ENCODE measurements at regions not wholly inside any gene's neighbourhood (a gene's known extent, or its start where the extent isn't known, plus 50 kb on each side); places are given as distances from the start of the nearest gene placed in this dataset.

DNA sequence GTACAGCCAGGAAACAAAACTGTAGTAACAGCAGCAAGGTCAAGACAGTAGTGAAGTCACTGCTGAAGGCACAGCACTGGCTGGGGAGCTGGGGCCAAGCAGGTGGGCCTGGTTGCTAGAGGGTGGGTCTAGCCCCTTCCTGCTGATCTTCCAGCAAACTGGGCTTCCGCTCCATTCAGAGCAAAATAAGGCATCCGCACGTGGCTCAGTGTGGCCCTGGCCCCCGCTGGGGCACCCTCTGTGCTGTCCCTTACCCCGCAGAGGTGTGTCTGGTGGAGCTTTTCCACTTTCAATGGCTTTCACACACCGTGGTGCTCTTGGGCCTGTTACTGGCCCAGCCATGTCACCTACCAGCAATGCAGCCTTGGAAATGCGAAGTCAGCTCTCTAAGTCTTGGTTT is 162.4 kb upstream of the B3GAT1 start:
- H3K4me3 Mint-ChIP-seq, result no peak overlapping the region
- Histone ChIP-seq H3K14ac (ENCODE audit: insufficient read depth, low read length) (no peak overlapping the region; the same call in 1 of the 2 replicates), H4K8ac (replicated peaks; ENCODE audit: insufficient read length, low read depth, low read length) (no peak overlapping the region), H2BK5ac (ENCODE audit: insufficient read length, low read length) (no peak overlapping the region), H3K79me2 (ENCODE audit: insufficient read depth, low read length) (no peaks in the 10 kb centered on the region), H4K5ac (ENCODE audit: insufficient read length, low read depth, low read length) (no peak overlapping the region), H2AK5ac (ENCODE audit: insufficient read length, low read length) (no peak overlapping the region), H3K9ac (ENCODE audit: extremely low read depth, insufficient read length, low read length) (no peak overlapping the region), H2BK120ac (ENCODE audit: low read depth, low read length, poor library complexity, severe bottlenecking) (no peak overlapping the region), H3K4me2 (ENCODE audit: insufficient read depth, insufficient read length, low read length) (no peak overlapping the region), H3K18ac (ENCODE audit: insufficient read length, low read depth, low read length) (no peak overlapping the region), H4K91ac (ENCODE audit: insufficient read length, low read depth, low read length) (no peak overlapping the region), H2AFZ (ENCODE audit: low read length) (no peak overlapping the region), H3K27ac (ENCODE audit: insufficient read length, low read depth, low read length) (no peak overlapping the region), H3K56ac (ENCODE audit: insufficient read length, low read depth, low read length) (no peak overlapping the region), H3K9me3 (ENCODE audit: control insufficient read depth, low read depth, low read length) (no peaks in the 10 kb centered on the region), H2BK12ac (ENCODE audit: insufficient read length, low read depth, low read length) (no peak overlapping the region), H3K4me1 (ENCODE audit: insufficient read depth, low read length) (no peaks in the 10 kb centered on the region), H2BK15ac (ENCODE audit: low read depth, low read length) (no peak overlapping the region), H4K20me1 (ENCODE audit: control insufficient read depth, insufficient read depth, insufficient read length) (no peaks in the 10 kb centered on the region), H3K4ac (ENCODE audit: low read depth, low read length) (no peak overlapping the region), H3K79me1 (ENCODE audit: insufficient read depth, low read depth, low read length, poor library complexity, severe bottlenecking) (no peaks in the 10 kb centered on the region), H3T11ph (ENCODE audit: low read length) (no peak overlapping the region), H3K23me2 (ENCODE audit: insufficient read length, low read depth, low read length, poor library complexity, severe bottlenecking) (no peaks in the 10 kb centered on the region), H3K27me3 (ENCODE audit: insufficient read depth, low read length) (no peaks in the 10 kb centered on the region), H3K23ac (ENCODE audit: insufficient read length, low read depth, low read length) (no peak overlapping the region), H2BK20ac (ENCODE audit: low read depth, low read length, poor library complexity, severe bottlenecking) (no peak overlapping the region)
- TF ChIP-seq, protein P1, sequence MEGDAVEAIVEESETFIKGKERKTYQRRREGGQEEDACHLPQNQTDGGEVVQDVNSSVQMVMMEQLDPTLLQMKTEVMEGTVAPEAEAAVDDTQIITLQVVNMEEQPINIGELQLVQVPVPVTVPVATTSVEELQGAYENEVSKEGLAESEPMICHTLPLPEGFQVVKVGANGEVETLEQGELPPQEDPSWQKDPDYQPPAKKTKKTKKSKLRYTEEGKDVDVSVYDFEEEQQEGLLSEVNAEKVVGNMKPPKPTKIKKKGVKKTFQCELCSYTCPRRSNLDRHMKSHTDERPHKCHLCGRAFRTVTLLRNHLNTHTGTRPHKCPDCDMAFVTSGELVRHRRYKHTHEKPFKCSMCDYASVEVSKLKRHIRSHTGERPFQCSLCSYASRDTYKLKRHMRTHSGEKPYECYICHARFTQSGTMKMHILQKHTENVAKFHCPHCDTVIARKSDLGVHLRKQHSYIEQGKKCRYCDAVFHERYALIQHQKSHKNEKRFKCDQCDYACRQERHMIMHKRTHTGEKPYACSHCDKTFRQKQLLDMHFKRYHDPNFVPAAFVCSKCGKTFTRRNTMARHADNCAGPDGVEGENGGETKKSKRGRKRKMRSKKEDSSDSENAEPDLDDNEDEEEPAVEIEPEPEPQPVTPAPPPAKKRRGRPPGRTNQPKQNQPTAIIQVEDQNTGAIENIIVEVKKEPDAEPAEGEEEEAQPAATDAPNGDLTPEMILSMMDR (conservative IDR thresholded peaks at IDR 0.05), result no peak
- H3K27me3 Mint-ChIP-seq (ENCODE audit: low read depth), result no peaks in the 10 kb centered on the region; the same call in 1 of the 2 replicates
- no peaks in the 10 kb centered on the region; a peak in 1 of 5 replicates for H3K9me3 Mint-ChIP-seq
- DNase-seq, result no peak
- no peak overlapping the region for H3K27ac Mint-ChIP-seq
- WGBS (ENCODE audit: extremely low coverage, insufficient read length, low lambda C conversion rate), result no CpG with 5 or more reads among the region's 7 CpGs
- no peaks in the 10 kb centered on the region for H3K36me3 Mint-ChIP-seq (ENCODE audit: insufficient read depth in 1 of 3, low read depth in 3 of 3)
- H3K4me1 Mint-ChIP-seq, result peaks cover 23 to 50% of the 10 kb centered on the region in 2 experiments
